Right atrium auricular region (tissue), 2 donors: ENCODE measurements at regions not wholly inside any gene's neighbourhood (a gene's known extent, or its start where the extent isn't known, plus 50 kb on each side); places are given as distances from the start of the nearest gene placed in this dataset.

ENCODE experiments used
- DNase-seq: peaks from one replicate; pipeline ENCODE4 v3.0.0-alpha.2; 2019; ENCODE audit warnings: low spot score
- H3K27ac ChIP-seq, 2 donors: fragments of 200-600 bp; sonication (generic); 1 replicate in 1 of 2; 2 replicates in 1 of 2; pipeline ENCODE4 v1.5.1; 2016 to 2019
- H3K27me3 ChIP-seq, 2 donors: fragments of 200-600 bp; sonication (generic); one replicate each; pipeline versions ENCODE4 v1.5.1 to v1.6.0; 2017 to 2019
- H3K36me3 ChIP-seq: fragments of 200-600 bp; sonication (generic); one replicate; pipeline ENCODE4 v1.5.1; 2016
- H3K4me1 ChIP-seq, 2 donors: fragments of 200-600 bp; sonication (generic); one replicate each; pipeline versions ENCODE4 v1.5.1 to v1.6.0; 2017 to 2019
- H3K4me3 ChIP-seq, 2 donors: fragments of 200-600 bp; sonication (generic); 1 replicate in 1 of 2; 2 replicates in 1 of 2; pipeline ENCODE4 v1.5.1; 2017 to 2019; ENCODE audit warnings: mild to moderate bottlenecking in 1 of 2, moderate library complexity in 1 of 2
- H3K9me3 ChIP-seq, 2 donors: fragments of 200-600 bp; sonication (generic); one replicate each; pipeline ENCODE4 v1.5.1; 2019
- CTCF ChIP-seq, 2 donors: fragments of 200-600 bp; sonication (generic); IDR thresholded peaks; one replicate each; pipeline ENCODE4 v1.5.1; 2019; ENCODE audit warnings: antibody characterized with exemption in 2 of 2

GRCh38 chr4:111573386-111573785 lies 571.9 kb upstream of the FAM241A start:
- DNase-seq: no peak
- Histone ChIP-seq H3K36me3 (no peaks in the 10 kb centered on the region), H3K27me3 (no peaks in the 10 kb centered on the region), H3K4me3 (no peak overlapping the region), H3K4me1 (no peaks in the 10 kb centered on the region), H3K9me3 (no peaks in the 10 kb centered on the region), H3K27ac (no peak overlapping the region)
- no peak for TF ChIP-seq CTCF (IDR thresholded peaks at IDR 0.05)

- no peak overlapping the region for H3K4me3 ChIP-seq
- no peaks in the 10 kb centered on the region for H3K27me3 ChIP-seq
- H3K27ac ChIP-seq: no peak overlapping the region
- H3K9me3 ChIP-seq: no peaks in the 10 kb centered on the region
- no peak for TF ChIP-seq CTCF (IDR thresholded peaks at IDR 0.05)
- no peaks in the 10 kb centered on the region for H3K36me3 ChIP-seq
- H3K4me1 ChIP-seq: no peaks in the 10 kb centered on the region
- no peak for DNase-seq
Observed at GRCh38 chr4:111579767-111580166, 565.5 kb upstream of the FAM241A start.

GRCh38 chr4:111595456-111595855 lies 549.8 kb upstream of the FAM241A start:
- DNase-seq: no peak
- TF ChIP-seq CTCF (IDR thresholded peaks at IDR 0.05): no peak
- Histone ChIP-seq H3K4me1 (no peaks in the 10 kb centered on the region), H3K4me3 (no peak overlapping the region), H3K9me3 (no peaks in the 10 kb centered on the region), H3K27ac (no peak overlapping the region), H3K36me3 (no peaks in the 10 kb centered on the region), H3K27me3 (no peaks in the 10 kb centered on the region)

GRCh38 chr4:111596491-111596890 lies 548.8 kb upstream of the FAM241A start:
- TF ChIP-seq CTCF (IDR thresholded peaks at IDR 0.05): no peak
- Histone ChIP-seq H3K4me3 (no peak overlapping the region), H3K27ac (no peak overlapping the region), H3K4me1 (no peaks in the 10 kb centered on the region), H3K9me3 (no peaks in the 10 kb centered on the region), H3K27me3 (no peaks in the 10 kb centered on the region), H3K36me3 (no peaks in the 10 kb centered on the region)
- no peak for DNase-seq

GRCh38 chr4:111601671-111602070 lies 543.6 kb upstream of the FAM241A start:
- Histone ChIP-seq H3K4me3 (no peak overlapping the region), H3K36me3 (no peaks in the 10 kb centered on the region), H3K4me1 (no peaks in the 10 kb centered on the region), H3K27ac (no peak overlapping the region), H3K9me3 (no peaks in the 10 kb centered on the region), H3K27me3 (no peaks in the 10 kb centered on the region)
- DNase-seq: no peak
- no peak for TF ChIP-seq CTCF (IDR thresholded peaks at IDR 0.05)

- no peaks in the 10 kb centered on the region for H3K27me3 ChIP-seq
- no peaks in the 10 kb centered on the region for H3K4me1 ChIP-seq
- TF ChIP-seq CTCF (IDR thresholded peaks at IDR 0.05): no peak
- H3K4me3 ChIP-seq: no peak overlapping the region
- no peaks in the 10 kb centered on the region for H3K36me3 ChIP-seq
- H3K27ac ChIP-seq: no peak overlapping the region
- no peaks in the 10 kb centered on the region for H3K9me3 ChIP-seq
- no peak for DNase-seq
Observed at GRCh38 chr4:111602848-111603247, 542.4 kb upstream of the FAM241A start.
